ENCODE measurements at regions not wholly inside any gene's neighbourhood (a gene's known extent, or its start where the extent isn't known, plus 50 kb on each side); places are given as distances from the start of the nearest gene placed in this dataset.

GRCh38 chr6:119497988-119498727, 148.6 kb upstream of the MAN1A1 start (continued):
- TF ChIP-seq CBX8 (IDR thresholded peaks at IDR 0.05; ENCODE audit: borderline replicate concordance, extremely low read depth, low read depth, low read length, poor library complexity, severe bottlenecking) (no peak), CEBPZ (IDR thresholded peaks at IDR 0.05; ENCODE audit: borderline replicate concordance, low read depth, low read length) (no peak), PKNOX1 (IDR thresholded peaks at IDR 0.05) (peak; percentile 82), CSDE1 (IDR thresholded peaks at IDR 0.05) (no peak), HDAC1 (IDR thresholded peaks at IDR 0.05) (no peak), CCNT2 (IDR thresholded peaks at IDR 0.05; ENCODE audit: borderline replicate concordance, extremely low read depth, insufficient read length, low read depth, low read length) (peak; percentile 48), BRF1 (IDR thresholded peaks at IDR 0.05; ENCODE audit: borderline replicate concordance, extremely low read depth, insufficient read length) (no peak), ARID1B (IDR thresholded peaks at IDR 0.05) (peak; percentile 84), MBD2 (IDR thresholded peaks at IDR 0.05; ENCODE audit: borderline replicate concordance, low read depth) (no peak), C11orf30 (IDR thresholded peaks at IDR 0.05; ENCODE audit: low read depth) (peak; percentile 40), RNF219 (CRISPR knock-in tag; IDR thresholded peaks at IDR 0.05) (no peak), THAP12 (CRISPR knock-in tag; IDR thresholded peaks at IDR 0.05) (no peak), U2AF2 (optimal IDR thresholded peaks at IDR 0.05; ENCODE audit: low read depth, low read length) (no peak), PREB (CRISPR knock-in tag; IDR thresholded peaks at IDR 0.05) (no peak)
